Psoas muscle (tissue), 7 donors: ENCODE measurements at regions not wholly inside any gene's neighbourhood (a gene's known extent, or its start where the extent isn't known, plus 50 kb on each side); places are given as distances from the start of the nearest gene placed in this dataset.

Source experiments
- ATAC-seq, 4 donors: fragments of 200-7000 bp; cut with Tn5 transposase; one replicate each; pipeline ENCODE4 v1.9.1; 2020; ENCODE audit warnings: moderate library complexity in 3 of 4, mild to moderate bottlenecking in 2 of 4
- DNase-seq, 2 donors: peaks; one replicate each; pipeline ENCODE4 v3.0.0-alpha.2; 2020
- H3K27ac ChIP-seq: fragments of 200-600 bp; one replicate; pipeline ENCODE4 v1.8.0; 2022
- H3K27me3 ChIP-seq, 3 donors: fragments of 200-600 bp in 1 of 3; one replicate each; pipeline versions ENCODE4 v1.6.1 to v1.8.0; 2013 to 2022; ENCODE audit warnings: low read length in 2 of 3, mild to moderate bottlenecking in 2 of 3, moderate library complexity in 1 of 3; ENCODE audit not compliant: insufficient read depth in 3 of 3
- H3K36me3 ChIP-seq, 2 donors: fragments of 200-600 bp in 1 of 2; one replicate each; pipeline versions ENCODE4 v1.6.1 to v1.8.0; 2013 to 2022; ENCODE audit warnings: low read depth in 1 of 2, mild to moderate bottlenecking in 1 of 2, moderate library complexity in 1 of 2; ENCODE audit not compliant: insufficient read depth in 1 of 2
- H3K4me1 ChIP-seq: fragments of 200-600 bp; one replicate; pipeline ENCODE4 v1.8.0; 2022
- H3K4me3 ChIP-seq: fragments of 200-600 bp; one replicate; pipeline ENCODE4 v1.8.0; 2022; ENCODE audit warnings: mild to moderate bottlenecking
- H3K9me3 ChIP-seq: fragments of 200-600 bp; one replicate; pipeline ENCODE4 v1.8.0; 2022
- CTCF ChIP-seq: fragments of 200-600 bp; IDR thresholded peaks from one replicate; pipeline ENCODE4 v1.8.0; 2022; ENCODE audit warnings: antibody characterized with exemption
- WGBS, 3 donors: extraction: QIAGEN DNeasy Blood & Tissue Kit; methylation state at CpG; one replicate each; pipeline versions ENCODE4 v1.1.6 to v1.1.7; 2013; 5-methylcytosine and 5-hydroxymethylcytosine counted together
- intact Hi-C, 2 donors: fragments of 100-400 bp; cut with DNase I; formaldehyde crosslinking; loops; one replicate each; pipeline versions ENCODE4 v1.11.0 to v1.14.2; 2022
- donor health status: healthy with polysubstance abuse.
- donor health status: DM: no; HTN: no; CAD: no; lungs with moderate emphysema.
- donor health status: Bipolar disorder and iron deficiency.
- donor health status: healthy.
- donor health status: DM: yes; HTN: yes; CAD: no.
- donor health status: DM: no; HTN: no; CAD: no.
- donor health status: DM: yes; HTN: yes; CAD: no.

DNA sequence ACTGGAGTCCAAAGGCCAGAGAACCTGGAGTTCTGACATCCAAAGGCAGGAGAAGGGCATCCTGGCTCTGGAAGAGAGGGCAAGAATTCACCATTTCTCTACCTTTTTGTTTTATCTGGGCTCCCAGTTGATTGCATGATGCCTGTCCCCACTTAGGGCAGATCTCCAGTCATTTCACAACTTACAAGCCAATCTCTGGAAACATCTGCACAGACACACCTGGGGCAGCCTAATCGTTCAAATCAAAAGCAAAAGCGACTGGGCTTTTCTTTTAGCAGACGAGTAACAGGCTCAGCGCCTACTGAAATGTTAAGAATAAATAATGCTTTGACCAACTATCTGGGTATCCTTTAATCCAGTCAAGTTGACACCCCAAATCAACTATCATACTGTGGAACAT, 136.0 kb upstream of the NPY2R start:
- no peak overlapping the region for H3K4me3 ChIP-seq
- DNase-seq (no peak), ATAC-seq (no peak)
- no peaks in the 10 kb centered on the region for H3K27me3 ChIP-seq
- no peaks in the 10 kb centered on the region for H3K9me3 ChIP-seq
- no peak for TF ChIP-seq CTCF
- H3K27ac ChIP-seq: no peak overlapping the region
- no peaks in the 10 kb centered on the region for H3K36me3 ChIP-seq
- WGBS, 3 donors: 87 to 91% (median 89%) methylated on average over 4 of the region's 4 CpGs
- H3K4me1 ChIP-seq: no peaks in the 10 kb centered on the region
- intact Hi-C loops: no loop called here

GRCh38 chr4:155073852-155074251, 134.6 kb upstream of the NPY2R start:
- H3K9me3 ChIP-seq: no peaks in the 10 kb centered on the region
- no peak for TF ChIP-seq CTCF
- no peaks in the 10 kb centered on the region for H3K36me3 ChIP-seq
- ATAC-seq: no peak
- no peaks in the 10 kb centered on the region for H3K27me3 ChIP-seq
- no peak overlapping the region for H3K27ac ChIP-seq
- H3K4me3 ChIP-seq: no peak overlapping the region
- intact Hi-C loops: no loop called here
- no peaks in the 10 kb centered on the region for H3K4me1 ChIP-seq
- no peak for DNase-seq
- 40 to 63% (median 47%) methylated on average over 3 of the region's 3 CpGs for WGBS, 3 donors

GRCh38 chr4:155076256-155076785, 132.1 kb upstream of the NPY2R start:
- Histone ChIP-seq H3K4me1 (no peaks in the 10 kb centered on the region), H3K27ac (no peak overlapping the region), H3K27me3 (no peaks in the 10 kb centered on the region), H3K4me3 (no peak overlapping the region), H3K36me3 (no peaks in the 10 kb centered on the region), H3K9me3 (no peaks in the 10 kb centered on the region)
- TF ChIP-seq CTCF: no peak
- intact Hi-C loops: no loop called here
- 73 to 85% (median 77%) methylated on average over 3 of the region's 3 CpGs for WGBS, 3 donors
- DNase-seq (no peak), ATAC-seq (no peak)

GRCh38 chr4:155077452-155078229, 130.8 kb upstream of the NPY2R start:
- DNase-seq (no peak), ATAC-seq (no peak)
- Histone ChIP-seq H3K27me3 (no peaks in the 10 kb centered on the region), H3K4me1 (no peaks in the 10 kb centered on the region), H3K9me3 (no peaks in the 10 kb centered on the region), H3K27ac (no peak overlapping the region), H3K36me3 (no peaks in the 10 kb centered on the region), H3K4me3 (no peak overlapping the region)
- intact Hi-C loops: no loop called here
- 86 to 92% (median 90%) methylated on average over 2 of the region's 2 CpGs for WGBS, 3 donors
- no peak for TF ChIP-seq CTCF

GRCh38 chr4:155079871-155080270, 128.6 kb upstream of the NPY2R start:
- DNase-seq (no peak), ATAC-seq (no peak)
- Histone ChIP-seq H3K4me1 (no peaks in the 10 kb centered on the region), H3K27ac (no peak overlapping the region), H3K4me3 (no peak overlapping the region), H3K27me3 (no peaks in the 10 kb centered on the region), H3K9me3 (no peaks in the 10 kb centered on the region), H3K36me3 (no peaks in the 10 kb centered on the region)
- intact Hi-C loops: no loop called here
- TF ChIP-seq CTCF: no peak
